Mucosa of descending colon (tissue), 3 donors: ENCODE measurements at regions not wholly inside any gene's neighbourhood (a gene's known extent, or its start where the extent isn't known, plus 50 kb on each side); places are given as distances from the start of the nearest gene placed in this dataset.

ENCODE experiments used
- ATAC-seq: fragments of 200-7000 bp; cut with Tn5 transposase; one replicate; pipeline ENCODE4 v1.9.1; 2020; ENCODE audit warnings: mild to moderate bottlenecking, moderate library complexity
- DNase-seq, 3 donors: peaks; one replicate each; pipeline ENCODE4 v3.0.0-alpha.2; 2020
- H3K36me3 ChIP-seq: fragments of 200-600 bp; one replicate; pipeline ENCODE4 v1.8.0; 2021; ENCODE audit warnings: low read depth, mild to moderate bottlenecking
- H3K4me1 ChIP-seq: fragments of 200-600 bp; one replicate; pipeline ENCODE4 v1.8.0; 2021; ENCODE audit warnings: low read depth, mild to moderate bottlenecking
- H3K4me3 ChIP-seq: fragments of 200-600 bp; one replicate; pipeline ENCODE4 v1.8.0; 2021; ENCODE audit warnings: mild to moderate bottlenecking
- H3K9me3 ChIP-seq: fragments of 200-600 bp; one replicate; pipeline ENCODE4 v1.8.0; 2021; ENCODE audit warnings: mild to moderate bottlenecking
- intact Hi-C, 2 donors: fragments of 100-400 bp; cut with DNase I in 1 of 2; cut with micrococcal nuclease in 1 of 2; formaldehyde crosslinking; loops; one replicate each; pipeline versions ENCODE4 v1.11.0 to v1.11.1; 2022; cut with DNase I, micrococcal nuclease
- TF ChIP-seq, protein P1 (sequence below): fragments of 200-600 bp; IDR thresholded peaks from one replicate; pipeline ENCODE4 v1.8.0; 2022; ENCODE audit warnings: antibody characterized with exemption, mild to moderate bottlenecking
- donor health status: DM: no; HTN: no; CAD: no; lungs with moderate emphysema.
- donor health status: DM: no; HTN: no; CAD: no.
- donor health status: DM: no; HTN: yes; CAD: no.

GRCh38 chr2:207304761-207305160 lies 139.0 kb upstream of the KLF7 start:
- TF ChIP-seq, protein P1, sequence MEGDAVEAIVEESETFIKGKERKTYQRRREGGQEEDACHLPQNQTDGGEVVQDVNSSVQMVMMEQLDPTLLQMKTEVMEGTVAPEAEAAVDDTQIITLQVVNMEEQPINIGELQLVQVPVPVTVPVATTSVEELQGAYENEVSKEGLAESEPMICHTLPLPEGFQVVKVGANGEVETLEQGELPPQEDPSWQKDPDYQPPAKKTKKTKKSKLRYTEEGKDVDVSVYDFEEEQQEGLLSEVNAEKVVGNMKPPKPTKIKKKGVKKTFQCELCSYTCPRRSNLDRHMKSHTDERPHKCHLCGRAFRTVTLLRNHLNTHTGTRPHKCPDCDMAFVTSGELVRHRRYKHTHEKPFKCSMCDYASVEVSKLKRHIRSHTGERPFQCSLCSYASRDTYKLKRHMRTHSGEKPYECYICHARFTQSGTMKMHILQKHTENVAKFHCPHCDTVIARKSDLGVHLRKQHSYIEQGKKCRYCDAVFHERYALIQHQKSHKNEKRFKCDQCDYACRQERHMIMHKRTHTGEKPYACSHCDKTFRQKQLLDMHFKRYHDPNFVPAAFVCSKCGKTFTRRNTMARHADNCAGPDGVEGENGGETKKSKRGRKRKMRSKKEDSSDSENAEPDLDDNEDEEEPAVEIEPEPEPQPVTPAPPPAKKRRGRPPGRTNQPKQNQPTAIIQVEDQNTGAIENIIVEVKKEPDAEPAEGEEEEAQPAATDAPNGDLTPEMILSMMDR = no peak
- Histone ChIP-seq H3K4me1 (no peaks in the 10 kb centered on the region), H3K4me3 (no peak overlapping the region), H3K9me3 (no peaks in the 10 kb centered on the region), H3K36me3 (no peaks in the 10 kb centered on the region)
- ATAC-seq = no peak
- intact Hi-C loops = no loop called here
- DNase-seq = no peak

- H3K36me3 ChIP-seq = no peaks in the 10 kb centered on the region
- no peaks in the 10 kb centered on the region for H3K9me3 ChIP-seq
- no peak overlapping the region for H3K4me3 ChIP-seq
- TF ChIP-seq, protein P1 = no peak
- no peak for DNase-seq
- no peak for ATAC-seq
- H3K4me1 ChIP-seq = no peaks in the 10 kb centered on the region
- intact Hi-C loops = no loop called here
These were observed 142.9 kb upstream of the KLF7 start for GRCh38 chr2:207308519-207309224.

DNA sequence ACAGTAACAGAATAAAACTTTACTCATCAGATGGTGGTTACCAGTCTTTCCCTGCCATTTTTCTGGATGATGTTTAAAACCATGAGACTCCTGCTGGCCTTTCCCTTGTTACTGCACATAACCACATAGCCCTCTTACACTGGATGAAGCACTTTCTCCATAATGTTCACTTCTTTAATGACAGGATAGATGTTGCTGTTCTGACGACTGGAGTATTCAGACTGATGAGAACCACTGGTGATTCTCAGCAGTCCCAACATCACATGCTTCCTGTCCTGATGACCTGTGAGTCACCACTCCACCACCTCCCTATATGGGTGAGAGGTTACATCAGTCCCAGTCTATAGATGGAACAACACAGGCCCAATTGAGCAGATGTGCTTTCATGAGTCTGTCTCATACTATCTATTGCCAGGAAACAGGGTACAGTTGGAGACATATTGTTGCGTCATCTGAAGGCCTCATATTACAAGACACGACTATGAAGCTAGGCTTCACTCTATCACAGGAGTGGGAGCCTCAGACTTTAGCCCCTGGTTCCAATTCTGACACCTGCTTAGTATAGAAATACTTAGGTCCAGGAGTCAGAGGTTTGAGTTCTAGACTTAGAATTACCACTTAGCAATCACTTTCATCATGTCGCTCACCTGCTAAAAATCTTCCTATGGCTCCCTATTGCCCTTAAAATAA lies 145.7 kb upstream of the KLF7 start:
- DNase-seq = peak in 1 of 3 donors; percentile 28
- no peaks in the 10 kb centered on the region for H3K9me3 ChIP-seq
- no peaks in the 10 kb centered on the region for H3K36me3 ChIP-seq
- TF ChIP-seq, protein P1 = no peak
- intact Hi-C loops = no loop called here
- no peaks in the 10 kb centered on the region for H3K4me1 ChIP-seq
- no peak overlapping the region for H3K4me3 ChIP-seq
- peak; percentile 87 for ATAC-seq

GRCh38 chr2:207312006-207312356 lies 146.2 kb upstream of the KLF7 start:
- Histone ChIP-seq H3K9me3 (no peaks in the 10 kb centered on the region), H3K36me3 (no peaks in the 10 kb centered on the region), H3K4me1 (no peaks in the 10 kb centered on the region), H3K4me3 (no peak overlapping the region)
- intact Hi-C loops = no loop called here
- ATAC-seq (no peak), DNase-seq (no peak)
- TF ChIP-seq, protein P1 = no peak

GRCh38 chr2:207313947-207314346 lies 148.2 kb upstream of the KLF7 start:
- Histone ChIP-seq H3K9me3 (no peaks in the 10 kb centered on the region), H3K36me3 (no peaks in the 10 kb centered on the region), H3K4me1 (no peaks in the 10 kb centered on the region), H3K4me3 (no peak overlapping the region)
- DNase-seq (no peak), ATAC-seq (no peak)
- intact Hi-C loops = no loop called here
- TF ChIP-seq, protein P1 = no peak
